ENCODE measurements at regions not wholly inside any gene's neighbourhood (a gene's known extent, or its start where the extent isn't known, plus 50 kb on each side); places are given as distances from the start of the nearest gene placed in this dataset.
"Not testable (repeated sequence)": the region's sequence is repeated elsewhere in the genome, so short reads cannot be mapped to it uniquely, and the experiment has no call there.

- Histone ChIP-seq H3K4me2 (peak overlapping the region; percentile 46), H3K9me3 (peaks cover 12% of the 10 kb centered on the region), H3K4me1 (peaks cover 58% of the 10 kb centered on the region), H3K9ac (no peak overlapping the region), H3K27me3 (no peaks in the 10 kb centered on the region), H3K36me3 (no peaks in the 10 kb centered on the region), H3K4me3 (no peak overlapping the region), H3K27ac (no peak overlapping the region), H4K20me1 (no peaks in the 10 kb centered on the region)
- TF ChIP-seq Cebpa-rat (IDR thresholded peaks at IDR 0.05) = no peak
Measured at GRCh38 chr13:60836821-60837220, 439.8 kb downstream of the TDRD3 start.

- no peak overlapping the region for H3K4me3 ChIP-seq
- H3K27ac ChIP-seq = no peak overlapping the region
- no peaks in the 10 kb centered on the region for H3K36me3 ChIP-seq
- no peak for TF ChIP-seq Cebpa-rat (IDR thresholded peaks at IDR 0.05)
- no peaks in the 10 kb centered on the region for H3K4me1 ChIP-seq
- no peaks in the 10 kb centered on the region for H4K20me1 ChIP-seq
- H3K27me3 ChIP-seq = no peaks in the 10 kb centered on the region
- H3K4me2 ChIP-seq = no peak overlapping the region
- no peak overlapping the region for H3K9ac ChIP-seq
- H3K9me3 ChIP-seq = no peaks in the 10 kb centered on the region
Measured at GRCh38 chr13:60811581-60811980, 414.6 kb downstream of the TDRD3 start.

- not testable (repeated sequence) for H3K27me3 ChIP-seq, H3K9ac ChIP-seq, H4K20me1 ChIP-seq, H3K27ac ChIP-seq, H3K9me3 ChIP-seq, H3K4me2 ChIP-seq, H3K4me3 ChIP-seq, H3K4me1 ChIP-seq, H3K36me3 ChIP-seq
Measured at GRCh38 chr13:60805640-60806039, 408.6 kb downstream of the TDRD3 start.

GRCh38 chr13:60798503-60798902 lies 401.5 kb downstream of the TDRD3 start:
- H3K27ac ChIP-seq = no peak overlapping the region
- H4K20me1 ChIP-seq = no peaks in the 10 kb centered on the region
- no peak overlapping the region for H3K9ac ChIP-seq
- no peaks in the 10 kb centered on the region for H3K9me3 ChIP-seq
- H3K36me3 ChIP-seq = no peaks in the 10 kb centered on the region
- no peak overlapping the region for H3K4me2 ChIP-seq
- no peak for TF ChIP-seq Cebpa-rat (IDR thresholded peaks at IDR 0.05)
- H3K27me3 ChIP-seq = no peaks in the 10 kb centered on the region
- no peaks in the 10 kb centered on the region for H3K4me1 ChIP-seq
- no peak overlapping the region for H3K4me3 ChIP-seq

- no peaks in the 10 kb centered on the region for H3K27me3 ChIP-seq
- H3K27ac ChIP-seq = no peak overlapping the region
- TF ChIP-seq Cebpa-rat (IDR thresholded peaks at IDR 0.05) = no peak
- no peak overlapping the region for H3K4me2 ChIP-seq
- no peaks in the 10 kb centered on the region for H3K36me3 ChIP-seq
- no peaks in the 10 kb centered on the region for H4K20me1 ChIP-seq
- H3K4me1 ChIP-seq = no peaks in the 10 kb centered on the region
- H3K9ac ChIP-seq = no peak overlapping the region
- no peaks in the 10 kb centered on the region for H3K9me3 ChIP-seq
- no peak overlapping the region for H3K4me3 ChIP-seq
Measured at GRCh38 chr13:60797112-60797511, 400.1 kb downstream of the TDRD3 start.

- H3K4me3 ChIP-seq = no peak overlapping the region
Measured at GRCh38 chr13:60794751-60795150, 397.7 kb downstream of the TDRD3 start.

GRCh38 chr13:60790620-60791019 lies 393.6 kb downstream of the TDRD3 start:
- Histone ChIP-seq H3K27me3 (no peaks in the 10 kb centered on the region), H4K20me1 (no peaks in the 10 kb centered on the region), H3K4me3 (no peak overlapping the region), H3K9ac (no peak overlapping the region), H3K4me1 (no peaks in the 10 kb centered on the region), H3K9me3 (no peaks in the 10 kb centered on the region), H3K27ac (no peak overlapping the region), H3K4me2 (no peak overlapping the region), H3K36me3 (no peaks in the 10 kb centered on the region)
- TF ChIP-seq Cebpa-rat (IDR thresholded peaks at IDR 0.05) = no peak

More at GRCh38 chr13:60794751-60795150, 397.7 kb downstream of the TDRD3 start:
- Histone ChIP-seq H3K9ac (no peak overlapping the region), H3K27me3 (no peaks in the 10 kb centered on the region), H3K27ac (no peak overlapping the region), H3K4me1 (no peaks in the 10 kb centered on the region), H3K9me3 (no peaks in the 10 kb centered on the region), H4K20me1 (no peaks in the 10 kb centered on the region), H3K36me3 (no peaks in the 10 kb centered on the region), H3K4me2 (no peak overlapping the region)
- TF ChIP-seq Cebpa-rat (IDR thresholded peaks at IDR 0.05) = no peak

- Histone ChIP-seq H4K20me1 (no peaks in the 10 kb centered on the region), H3K27me3 (no peaks in the 10 kb centered on the region), H3K4me2 (no peak overlapping the region), H3K36me3 (no peaks in the 10 kb centered on the region), H3K4me1 (no peaks in the 10 kb centered on the region), H3K9ac (no peak overlapping the region), H3K4me3 (no peak overlapping the region), H3K9me3 (no peaks in the 10 kb centered on the region), H3K27ac (no peak overlapping the region)
- TF ChIP-seq Cebpa-rat (IDR thresholded peaks at IDR 0.05) = no peak
Measured at GRCh38 chr13:60788156-60788829, 391.3 kb downstream of the TDRD3 start.

GRCh38 chr13:60787083-60787482 lies 390.1 kb downstream of the TDRD3 start:
- H3K4me3 ChIP-seq = no peak overlapping the region
- no peaks in the 10 kb centered on the region for H3K4me1 ChIP-seq
- no peaks in the 10 kb centered on the region for H3K27me3 ChIP-seq
- H3K36me3 ChIP-seq = no peaks in the 10 kb centered on the region
- H3K9ac ChIP-seq = no peak overlapping the region
- no peak for TF ChIP-seq Cebpa-rat (IDR thresholded peaks at IDR 0.05)
- H3K4me2 ChIP-seq = no peak overlapping the region
- H3K9me3 ChIP-seq = no peaks in the 10 kb centered on the region
- H3K27ac ChIP-seq = no peak overlapping the region
- H4K20me1 ChIP-seq = no peaks in the 10 kb centered on the region

- Histone ChIP-seq H3K9ac (no peak overlapping the region), H4K20me1 (no peaks in the 10 kb centered on the region), H3K27ac (no peak overlapping the region), H3K36me3 (no peaks in the 10 kb centered on the region), H3K4me3 (no peak overlapping the region), H3K4me2 (no peak overlapping the region), H3K4me1 (no peaks in the 10 kb centered on the region), H3K27me3 (no peaks in the 10 kb centered on the region), H3K9me3 (no peaks in the 10 kb centered on the region)
- no peak for TF ChIP-seq Cebpa-rat (IDR thresholded peaks at IDR 0.05)
Measured at GRCh38 chr13:60772726-60773125, 375.7 kb downstream of the TDRD3 start.

Data from BLaER1 (cell line).